ENCODE measurements at regions not wholly inside any gene's neighbourhood (a gene's known extent, or its start where the extent isn't known, plus 50 kb on each side); places are given as distances from the start of the nearest gene placed in this dataset.

DNA sequence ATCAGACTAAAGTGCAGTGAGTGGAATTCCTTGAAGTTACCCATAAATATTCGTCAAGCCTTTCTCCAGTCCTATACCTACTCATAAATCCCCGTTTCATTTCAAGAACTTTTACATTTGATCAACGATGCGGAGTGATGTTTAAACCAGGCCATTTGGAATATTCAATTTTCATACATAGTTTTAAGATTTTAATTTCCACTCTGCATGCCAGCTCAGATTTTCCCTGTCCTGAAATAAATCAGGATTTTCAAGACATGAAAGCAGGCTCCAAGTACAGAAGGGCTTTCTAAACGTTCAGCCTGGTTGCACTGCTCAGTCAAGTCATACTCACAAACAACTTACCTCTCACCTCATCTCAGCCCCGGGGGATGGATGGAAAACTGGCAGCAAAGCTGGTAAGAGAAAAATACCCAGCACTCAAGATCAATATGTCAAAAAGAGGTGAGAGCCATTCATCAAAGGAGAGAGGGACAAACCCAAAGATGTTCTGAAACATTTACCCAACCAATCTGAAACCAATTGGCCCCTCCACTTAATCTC is 418.5 kb downstream of the PLPP3 start:
- Mint-ChIP-seq H3K27ac (no peak overlapping the region), H3K36me3 (ENCODE audit: low read depth) (no peaks in the 10 kb centered on the region)

DNA sequence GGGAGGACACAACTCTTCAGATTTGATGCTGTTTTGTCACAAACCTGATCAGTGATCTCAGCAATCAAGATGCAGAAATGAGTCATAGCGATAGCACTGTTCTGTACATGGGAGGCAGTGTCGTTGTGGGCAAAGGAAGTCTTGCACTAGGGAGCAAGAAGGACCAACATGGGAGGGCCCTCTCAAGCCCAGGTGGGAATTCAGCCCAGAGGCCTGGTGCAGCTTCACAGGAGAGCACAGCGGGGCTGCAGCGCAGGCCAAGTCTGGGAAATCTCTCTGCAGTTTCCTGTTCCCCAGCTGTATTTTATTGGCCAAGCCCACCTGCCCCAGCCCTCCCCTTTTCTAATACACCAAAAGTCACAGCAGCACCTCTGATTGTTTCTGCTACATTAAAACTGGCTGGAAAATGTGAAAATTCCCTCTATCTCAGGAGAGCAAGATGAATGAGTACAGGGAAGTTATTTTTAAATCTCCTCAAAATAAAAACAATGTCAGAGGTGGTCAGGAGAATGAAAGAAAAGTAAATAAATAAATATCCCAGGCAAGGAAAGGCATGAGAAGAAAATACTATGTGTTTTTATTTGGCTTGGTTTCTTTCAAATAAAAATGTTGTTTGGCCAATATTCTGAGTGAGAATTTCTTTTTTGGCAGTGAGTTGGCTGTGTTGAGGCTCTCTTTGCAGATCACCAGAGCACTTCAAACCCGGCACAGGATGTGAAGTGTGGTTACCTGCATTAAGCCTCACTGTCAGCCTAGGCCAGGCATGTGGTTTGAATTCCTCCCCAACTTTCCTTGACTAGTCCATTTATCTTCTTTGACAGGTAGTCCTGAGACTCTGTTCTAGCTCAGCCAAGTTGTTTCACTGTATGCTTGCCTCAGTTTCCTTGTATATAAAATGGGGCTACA is 422.1 kb downstream of the PLPP3 start:
- Mint-ChIP-seq H3K27ac (no peak overlapping the region), H3K4me3 (no peak overlapping the region), H3K27me3 (ENCODE audit: insufficient read depth) (no peaks in the 10 kb centered on the region), H3K36me3 (ENCODE audit: low read depth) (no peaks in the 10 kb centered on the region), H3K9me3 (peaks cover 10% of the 10 kb centered on the region), H3K4me1 (ENCODE audit: low read depth) (no peaks in the 10 kb centered on the region)
- no peak for DNase-seq
- TF ChIP-seq, protein P1, sequence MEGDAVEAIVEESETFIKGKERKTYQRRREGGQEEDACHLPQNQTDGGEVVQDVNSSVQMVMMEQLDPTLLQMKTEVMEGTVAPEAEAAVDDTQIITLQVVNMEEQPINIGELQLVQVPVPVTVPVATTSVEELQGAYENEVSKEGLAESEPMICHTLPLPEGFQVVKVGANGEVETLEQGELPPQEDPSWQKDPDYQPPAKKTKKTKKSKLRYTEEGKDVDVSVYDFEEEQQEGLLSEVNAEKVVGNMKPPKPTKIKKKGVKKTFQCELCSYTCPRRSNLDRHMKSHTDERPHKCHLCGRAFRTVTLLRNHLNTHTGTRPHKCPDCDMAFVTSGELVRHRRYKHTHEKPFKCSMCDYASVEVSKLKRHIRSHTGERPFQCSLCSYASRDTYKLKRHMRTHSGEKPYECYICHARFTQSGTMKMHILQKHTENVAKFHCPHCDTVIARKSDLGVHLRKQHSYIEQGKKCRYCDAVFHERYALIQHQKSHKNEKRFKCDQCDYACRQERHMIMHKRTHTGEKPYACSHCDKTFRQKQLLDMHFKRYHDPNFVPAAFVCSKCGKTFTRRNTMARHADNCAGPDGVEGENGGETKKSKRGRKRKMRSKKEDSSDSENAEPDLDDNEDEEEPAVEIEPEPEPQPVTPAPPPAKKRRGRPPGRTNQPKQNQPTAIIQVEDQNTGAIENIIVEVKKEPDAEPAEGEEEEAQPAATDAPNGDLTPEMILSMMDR (IDR thresholded peaks at IDR 0.05), result no peak

More for the DNA sequence above, 418.5 kb downstream of the PLPP3 start:
- Mint-ChIP-seq H3K4me1 (ENCODE audit: low read depth) (no peaks in the 10 kb centered on the region), H3K4me3 (no peak overlapping the region), H3K9me3 (peaks cover 13% of the 10 kb centered on the region), H3K27me3 (ENCODE audit: insufficient read depth) (no peaks in the 10 kb centered on the region; the same call in none of the 2 replicates)
- DNase-seq, result no peak
- TF ChIP-seq, protein P1 (IDR thresholded peaks at IDR 0.05), result no peak

DNA sequence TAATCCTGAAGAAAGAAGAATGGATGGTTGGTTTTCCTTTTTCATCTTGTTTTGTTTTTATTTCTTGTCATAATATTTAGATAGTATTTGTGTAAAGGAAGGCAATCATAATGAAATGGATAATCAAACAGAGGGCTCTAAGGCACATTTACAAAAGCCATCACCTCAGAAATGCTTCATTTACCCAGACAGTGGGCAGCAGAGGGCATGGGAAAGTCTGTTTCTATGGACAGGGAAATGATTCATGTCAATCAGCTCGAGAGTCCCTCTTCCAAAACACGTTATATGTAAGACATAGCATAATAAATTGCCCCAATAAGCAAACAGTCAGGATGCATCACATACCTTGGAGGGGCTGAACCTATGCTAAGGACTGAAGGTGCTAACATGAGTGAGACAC is 426.1 kb downstream of the PLPP3 start:
- H3K4me3 Mint-ChIP-seq, result no peak overlapping the region
- no peak overlapping the region for H3K27ac Mint-ChIP-seq
- TF ChIP-seq, protein P1 (IDR thresholded peaks at IDR 0.05), result no peak
- H3K36me3 Mint-ChIP-seq (ENCODE audit: low read depth), result no peaks in the 10 kb centered on the region
- 0 out of 2 replicates have a peak, but pooled peaks cover 2% of the 10 kb centered on the region for H3K27me3 Mint-ChIP-seq (ENCODE audit: insufficient read depth)
- H3K9me3 Mint-ChIP-seq, result peaks cover 9% of the 10 kb centered on the region; the same call in 1 of the 2 replicates
- DNase-seq, result no peak
- H3K4me1 Mint-ChIP-seq (ENCODE audit: low read depth), result no peaks in the 10 kb centered on the region

DNA sequence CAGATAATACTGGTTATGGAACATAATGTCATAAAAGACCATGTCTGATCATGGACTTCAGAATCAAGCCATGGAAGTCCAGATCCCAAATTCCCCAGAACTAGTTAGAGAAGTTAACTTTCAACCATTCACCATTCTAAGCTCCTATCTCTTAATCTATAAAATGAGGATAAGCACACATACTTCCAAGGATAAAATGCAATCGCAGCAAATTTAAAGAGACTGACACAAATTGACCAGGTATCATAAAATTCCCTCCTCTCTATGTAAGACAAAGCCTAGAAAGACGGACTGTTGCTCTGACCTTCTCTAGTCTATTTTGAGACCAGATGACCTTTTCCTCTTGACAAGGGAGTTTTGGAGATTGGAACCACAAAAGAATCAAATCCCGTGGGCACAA is 426.7 kb downstream of the PLPP3 start:
- Mint-ChIP-seq H3K27me3 (ENCODE audit: insufficient read depth) (0 out of 2 replicates have a peak, but pooled peaks cover 2% of the 10 kb centered on the region), H3K4me1 (ENCODE audit: low read depth) (no peaks in the 10 kb centered on the region), H3K9me3 (peaks cover 9% of the 10 kb centered on the region; the same call in 1 of the 2 replicates), H3K36me3 (ENCODE audit: low read depth) (no peaks in the 10 kb centered on the region), H3K4me3 (no peak overlapping the region), H3K27ac (no peak overlapping the region)
- TF ChIP-seq, protein P1 (IDR thresholded peaks at IDR 0.05), result no peak
- no peak for DNase-seq

DNA sequence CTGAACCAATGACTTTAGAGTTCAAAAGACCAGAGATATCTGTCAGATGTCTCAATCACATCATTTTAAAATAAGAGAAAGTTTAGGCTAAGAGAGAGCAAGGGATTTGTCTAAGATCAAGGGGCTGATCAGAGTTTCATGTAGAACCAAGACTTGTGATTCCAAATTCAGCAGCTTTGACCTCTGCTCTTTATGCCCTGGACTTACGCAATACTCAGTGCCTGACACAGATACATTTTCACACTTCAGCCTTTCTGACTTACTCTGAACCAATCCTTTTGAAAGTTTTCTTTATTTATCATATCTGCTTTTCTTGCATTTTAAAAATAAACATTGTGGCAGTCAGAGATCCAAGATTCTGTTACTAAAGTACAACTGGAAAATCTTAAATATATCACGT is 428.0 kb downstream of the PLPP3 start:
- Mint-ChIP-seq H3K4me1 (ENCODE audit: low read depth) (no peaks in the 10 kb centered on the region), H3K4me3 (no peak overlapping the region), H3K27me3 (ENCODE audit: insufficient read depth) (peaks cover 4% of the 10 kb centered on the region; the same call in 1 of the 2 replicates), H3K9me3 (peaks cover 4% of the 10 kb centered on the region; the same call in 1 of the 2 replicates), H3K36me3 (ENCODE audit: low read depth) (no peaks in the 10 kb centered on the region), H3K27ac (no peak overlapping the region)
- TF ChIP-seq, protein P1 (IDR thresholded peaks at IDR 0.05), result no peak
- no peak for DNase-seq
